ENCODE measurements at regions not wholly inside any gene's neighbourhood (a gene's known extent, or its start where the extent isn't known, plus 50 kb on each side); places are given as distances from the start of the nearest gene placed in this dataset.

DNA sequence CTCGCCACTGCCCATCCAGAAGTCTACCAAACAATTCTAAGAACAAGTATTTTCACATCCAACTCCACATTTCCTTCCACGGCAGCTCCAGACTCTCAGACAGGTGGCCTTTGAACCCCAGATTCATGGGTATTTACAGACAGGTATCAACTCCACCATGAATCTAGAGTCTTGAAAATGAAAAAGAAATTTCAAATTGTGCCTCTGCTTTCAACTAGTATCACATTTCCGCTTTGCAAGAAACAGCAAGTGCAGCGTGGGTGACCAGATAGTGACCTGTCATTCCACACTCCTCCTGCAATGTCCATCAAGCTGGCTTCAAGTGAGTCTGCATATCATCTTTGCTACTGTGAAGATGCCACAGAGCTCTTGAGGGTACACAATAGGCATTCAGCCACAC lies 232.4 kb upstream of the RPL38 start:
- no peak overlapping the region for H3K27ac Mint-ChIP-seq
- no peaks in the 10 kb centered on the region for H3K4me1 Mint-ChIP-seq
- no peak overlapping the region for H3K4me3 Mint-ChIP-seq
- intact Hi-C loops (cut with micrococcal nuclease) = no loop called here
- H3K27me3 Mint-ChIP-seq = peaks cover 13% of the 10 kb centered on the region
- no peak for DNase-seq
- no peaks in the 10 kb centered on the region for H3K9me3 Mint-ChIP-seq
- no peaks in the 10 kb centered on the region for H3K36me3 Mint-ChIP-seq (ENCODE audit: low read depth)

- H3K27me3 Mint-ChIP-seq = peaks cover 12% of the 10 kb centered on the region
- no peaks in the 10 kb centered on the region for H3K9me3 Mint-ChIP-seq
- H3K4me3 Mint-ChIP-seq = no peak overlapping the region
- no peak overlapping the region for H3K27ac Mint-ChIP-seq
- DNase-seq = no peak
- H3K4me1 Mint-ChIP-seq = no peaks in the 10 kb centered on the region
- no peaks in the 10 kb centered on the region for H3K36me3 Mint-ChIP-seq (ENCODE audit: low read depth)
- intact Hi-C loops (cut with micrococcal nuclease) = no loop called here
These were observed 231.4 kb upstream of the RPL38 start for GRCh38 chr17:73972056-73972455.

GRCh38 chr17:73972901-73973300 lies 230.6 kb upstream of the RPL38 start:
- no peak for DNase-seq
- intact Hi-C loops (cut with micrococcal nuclease) = no loop called here
- H3K4me1 Mint-ChIP-seq = no peaks in the 10 kb centered on the region
- no peaks in the 10 kb centered on the region for H3K9me3 Mint-ChIP-seq
- H3K27me3 Mint-ChIP-seq = peaks cover 12% of the 10 kb centered on the region
- H3K36me3 Mint-ChIP-seq (ENCODE audit: low read depth) = no peaks in the 10 kb centered on the region
- H3K4me3 Mint-ChIP-seq = no peak overlapping the region
- H3K27ac Mint-ChIP-seq = no peak overlapping the region

DNA sequence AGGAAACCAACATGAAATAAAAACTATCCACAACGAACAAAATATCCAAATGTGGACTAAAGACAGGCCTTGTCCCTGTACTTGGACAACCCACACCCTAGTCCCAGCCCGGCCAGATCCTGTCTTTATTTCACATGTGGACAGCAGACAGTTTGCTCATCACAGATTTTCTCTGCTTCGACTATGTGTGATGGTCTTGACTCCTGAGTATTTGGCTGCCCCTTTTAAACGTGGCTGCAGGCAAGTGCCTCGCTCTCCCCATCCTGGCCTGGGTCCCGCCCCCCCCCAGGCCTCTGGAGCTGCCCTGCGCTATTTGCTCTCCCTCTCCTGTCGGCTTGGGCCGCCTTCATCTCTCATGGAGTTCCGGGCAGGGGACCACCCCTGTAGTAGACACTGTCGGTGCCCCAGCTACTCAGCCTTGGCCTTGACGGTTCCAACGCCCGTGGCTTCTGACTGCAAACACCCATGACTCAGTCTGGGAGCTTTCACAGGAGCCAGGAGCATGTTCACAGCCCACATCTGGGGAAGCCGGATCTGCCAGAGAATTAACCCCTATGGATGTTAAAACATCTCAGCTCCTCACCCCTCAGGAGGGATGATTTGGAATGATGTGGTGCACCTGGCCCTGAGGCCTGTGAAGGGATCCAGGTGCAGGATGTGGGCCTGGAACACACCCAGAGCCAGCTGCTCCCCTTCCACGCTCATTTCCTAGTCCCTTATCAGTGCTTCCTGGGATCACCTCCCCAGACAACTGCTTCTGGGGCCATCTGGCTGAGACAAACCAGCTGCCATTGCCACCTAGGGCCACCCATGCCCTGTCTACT lies 229.7 kb upstream of the RPL38 start:
- intact Hi-C loops (cut with micrococcal nuclease) = no loop called here
- H3K27me3 Mint-ChIP-seq = peaks cover 11% of the 10 kb centered on the region
- no peak overlapping the region for H3K27ac Mint-ChIP-seq
- no peak overlapping the region for H3K4me3 Mint-ChIP-seq
- no peak for DNase-seq
- H3K9me3 Mint-ChIP-seq = no peaks in the 10 kb centered on the region
- no peaks in the 10 kb centered on the region for H3K36me3 Mint-ChIP-seq (ENCODE audit: low read depth)
- no peaks in the 10 kb centered on the region for H3K4me1 Mint-ChIP-seq

- DNase-seq = no peak
- Mint-ChIP-seq H3K4me1 (no peaks in the 10 kb centered on the region), H3K36me3 (ENCODE audit: low read depth) (no peaks in the 10 kb centered on the region), H3K27me3 (peaks cover 10% of the 10 kb centered on the region), H3K9me3 (no peaks in the 10 kb centered on the region), H3K27ac (no peak overlapping the region), H3K4me3 (no peak overlapping the region)
- intact Hi-C loops (cut with micrococcal nuclease) = no loop called here
These were observed 228.9 kb upstream of the RPL38 start for GRCh38 chr17:73974536-73974935.

GRCh38 chr17:73976147-73976546 lies 227.3 kb upstream of the RPL38 start:
- Mint-ChIP-seq H3K27me3 (peaks cover 4% of the 10 kb centered on the region), H3K27ac (no peak overlapping the region), H3K4me3 (no peak overlapping the region), H3K9me3 (no peaks in the 10 kb centered on the region), H3K36me3 (ENCODE audit: low read depth) (no peaks in the 10 kb centered on the region), H3K4me1 (no peaks in the 10 kb centered on the region)
- intact Hi-C loops (cut with micrococcal nuclease) = no loop called here
- no peak for DNase-seq

DNA sequence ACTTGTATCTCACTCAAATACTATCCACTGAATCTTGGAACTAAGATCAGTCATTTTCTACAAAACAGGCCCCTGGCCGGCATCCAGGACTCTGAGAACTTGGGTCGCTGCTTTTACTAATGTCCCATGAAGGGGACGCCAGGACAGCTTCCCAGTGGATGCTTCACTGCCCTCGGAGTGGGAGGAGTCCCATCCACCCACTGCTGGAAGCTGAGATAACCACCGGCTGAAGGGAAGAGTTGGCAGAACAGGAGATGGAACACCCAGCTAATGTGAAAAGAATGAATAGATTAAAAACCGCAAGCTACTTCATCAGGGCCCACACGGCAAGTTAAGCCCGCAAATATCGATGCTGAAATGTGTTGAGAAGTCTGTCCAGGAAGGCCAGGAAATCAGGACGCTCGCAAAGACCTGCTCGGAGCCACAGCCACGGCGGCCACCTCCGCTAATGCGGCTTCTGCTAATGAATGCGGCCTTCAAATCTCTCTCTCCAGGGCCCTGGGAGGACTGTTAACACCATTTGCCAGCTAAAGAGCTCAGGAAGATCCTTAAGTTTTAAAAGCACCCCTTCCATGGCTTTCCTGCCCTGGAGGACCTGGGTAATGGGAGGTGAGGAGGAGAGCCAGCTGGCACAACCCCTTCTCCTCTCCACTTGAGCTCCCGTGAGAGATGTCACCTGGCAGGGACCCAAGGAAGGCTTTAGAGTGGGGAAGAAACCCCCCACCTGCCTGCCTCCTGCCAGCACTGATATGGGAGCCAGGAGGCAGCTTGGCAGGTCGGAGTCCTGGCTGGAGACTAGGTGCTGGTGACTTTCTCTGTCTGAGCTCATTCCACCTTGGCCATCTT lies 226.6 kb upstream of the RPL38 start:
- no peaks in the 10 kb centered on the region for H3K36me3 Mint-ChIP-seq (ENCODE audit: low read depth)
- H3K9me3 Mint-ChIP-seq = no peaks in the 10 kb centered on the region
- H3K27me3 Mint-ChIP-seq = peaks cover 4% of the 10 kb centered on the region
- no peak overlapping the region for H3K4me3 Mint-ChIP-seq
- H3K27ac Mint-ChIP-seq = no peak overlapping the region
- no peak for DNase-seq
- H3K4me1 Mint-ChIP-seq = no peaks in the 10 kb centered on the region
- intact Hi-C loops (cut with micrococcal nuclease) = no loop called here

DNA sequence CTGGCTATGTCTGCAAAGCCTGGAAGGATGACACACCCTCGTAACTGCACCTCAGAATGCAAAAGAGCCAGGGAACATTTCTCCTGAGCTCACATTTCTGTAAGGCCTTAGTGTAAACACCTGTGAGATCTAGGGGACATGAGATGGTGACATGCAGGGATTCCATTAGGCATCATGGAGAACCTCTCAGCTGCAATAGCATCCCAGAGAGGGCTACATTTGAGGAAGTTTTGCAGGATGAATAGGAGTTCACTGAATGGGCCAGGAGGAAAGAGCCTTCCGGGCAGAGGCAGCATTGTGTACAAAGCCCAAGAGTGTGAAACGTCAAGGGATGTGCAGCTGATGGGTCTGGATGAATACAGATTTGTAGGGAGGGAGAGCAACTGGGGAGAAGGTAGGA lies 223.0 kb upstream of the RPL38 start:
- Mint-ChIP-seq H3K9me3 (no peaks in the 10 kb centered on the region), H3K4me1 (peaks cover 4% of the 10 kb centered on the region), H3K36me3 (ENCODE audit: low read depth) (no peaks in the 10 kb centered on the region), H3K27me3 (peaks cover 6% of the 10 kb centered on the region), H3K27ac (no peak overlapping the region), H3K4me3 (no peak overlapping the region)
- no peak for DNase-seq
- intact Hi-C loops (cut with micrococcal nuclease) = no loop called here

DNA sequence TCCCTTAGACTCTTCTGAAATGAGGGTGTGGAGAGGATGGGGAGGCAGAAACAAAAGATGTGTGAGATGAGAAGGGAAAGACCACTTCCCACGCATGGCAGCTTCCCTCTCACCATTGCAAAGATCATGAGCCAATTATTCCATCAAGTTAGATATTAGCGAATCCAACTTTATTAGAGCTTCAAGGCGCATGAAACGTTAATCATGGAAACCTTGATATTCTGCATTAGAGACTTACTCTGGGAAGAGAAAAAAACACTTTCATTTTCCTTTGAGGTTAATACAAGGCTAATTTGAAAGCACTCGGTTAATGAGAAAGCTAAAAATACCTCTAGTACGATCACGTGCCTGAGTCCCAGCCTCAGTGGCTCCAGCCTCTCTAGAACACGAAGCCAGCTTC lies 220.6 kb upstream of the RPL38 start:
- H3K27me3 Mint-ChIP-seq = peaks cover 6% of the 10 kb centered on the region
- DNase-seq = no peak
- H3K27ac Mint-ChIP-seq = no peak overlapping the region
- H3K4me1 Mint-ChIP-seq = peaks cover 4% of the 10 kb centered on the region
- no peaks in the 10 kb centered on the region for H3K9me3 Mint-ChIP-seq
- H3K36me3 Mint-ChIP-seq (ENCODE audit: low read depth) = no peaks in the 10 kb centered on the region
- no peak overlapping the region for H3K4me3 Mint-ChIP-seq
- intact Hi-C loops (cut with micrococcal nuclease) = no loop called here

GRCh38 chr17:73983621-73984400 lies 219.7 kb upstream of the RPL38 start:
- H3K27me3 Mint-ChIP-seq = peaks cover 6% of the 10 kb centered on the region
- H3K36me3 Mint-ChIP-seq (ENCODE audit: low read depth) = no peaks in the 10 kb centered on the region
- no peaks in the 10 kb centered on the region for H3K9me3 Mint-ChIP-seq
- peaks cover 4% of the 10 kb centered on the region for H3K4me1 Mint-ChIP-seq
- no peak overlapping the region for H3K27ac Mint-ChIP-seq
- no peak for DNase-seq
- H3K4me3 Mint-ChIP-seq = no peak overlapping the region
- intact Hi-C loops (cut with micrococcal nuclease) = no loop called here

DNA sequence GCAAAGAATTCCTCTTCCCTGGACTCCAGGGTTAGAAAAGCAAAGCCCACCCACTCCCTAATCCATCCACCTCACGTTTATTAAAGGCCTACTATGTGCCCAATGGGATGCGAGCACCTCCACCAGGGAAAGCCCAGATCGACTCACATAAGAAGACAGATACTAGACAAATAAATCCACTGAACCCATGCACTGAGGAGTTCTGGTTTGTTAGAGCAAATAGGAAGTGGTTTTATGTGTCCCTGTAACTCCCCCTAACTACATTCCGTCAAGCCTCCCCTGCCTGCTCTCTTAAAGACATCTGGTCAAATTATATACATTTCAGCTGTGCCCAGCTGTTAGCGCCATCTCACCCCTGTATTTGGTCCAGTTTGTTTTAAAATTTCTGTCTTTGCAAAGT lies 218.5 kb upstream of the RPL38 start:
- DNase-seq = no peak
- intact Hi-C loops (cut with micrococcal nuclease) = no loop called here
- peaks cover 3% of the 10 kb centered on the region for H3K27me3 Mint-ChIP-seq
- no peaks in the 10 kb centered on the region for H3K36me3 Mint-ChIP-seq (ENCODE audit: low read depth)
- no peaks in the 10 kb centered on the region for H3K9me3 Mint-ChIP-seq
- H3K4me1 Mint-ChIP-seq = peaks cover 4% of the 10 kb centered on the region
- H3K4me3 Mint-ChIP-seq = no peak overlapping the region
- no peak overlapping the region for H3K27ac Mint-ChIP-seq

- Mint-ChIP-seq H3K4me3 (no peak overlapping the region), H3K27ac (no peak overlapping the region), H3K9me3 (no peaks in the 10 kb centered on the region), H3K36me3 (ENCODE audit: low read depth) (no peaks in the 10 kb centered on the region), H3K27me3 (peaks cover 2% of the 10 kb centered on the region), H3K4me1 (peaks cover 4% of the 10 kb centered on the region)
- no peak for DNase-seq
- intact Hi-C loops (cut with micrococcal nuclease) = no loop called here
These were observed 217.9 kb upstream of the RPL38 start for GRCh38 chr17:73985466-73986015.

DNA sequence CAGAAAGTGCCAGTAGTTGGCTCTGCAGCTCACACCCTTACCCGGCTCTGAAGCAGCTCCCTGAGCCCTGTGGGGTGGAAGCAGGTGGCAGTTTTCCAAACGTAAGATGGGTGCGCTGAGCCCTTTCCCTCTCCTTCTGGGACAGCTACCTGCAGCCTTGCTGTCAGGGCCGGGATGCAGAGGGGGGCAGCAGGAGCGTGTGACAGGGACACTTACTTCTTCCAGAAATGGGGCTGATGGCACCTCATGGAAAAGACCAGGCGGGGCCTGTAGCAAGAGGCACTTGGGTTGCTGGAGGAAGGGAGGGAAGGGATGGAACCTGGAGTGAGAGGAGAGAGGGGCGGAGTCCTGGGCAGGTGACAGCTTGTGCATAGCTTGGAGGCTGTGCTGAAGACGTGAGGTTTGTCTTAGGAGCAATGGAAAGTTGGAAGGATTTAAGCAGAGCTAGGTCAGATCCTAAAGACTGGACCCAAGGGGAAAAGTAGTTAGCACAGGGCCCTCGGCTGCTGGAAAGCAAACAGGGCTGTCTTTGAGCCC lies 216.8 kb upstream of the RPL38 start:
- Mint-ChIP-seq H3K36me3 (ENCODE audit: low read depth) (no peaks in the 10 kb centered on the region), H3K9me3 (no peaks in the 10 kb centered on the region), H3K27me3 (peaks cover 2% of the 10 kb centered on the region), H3K4me3 (no peak overlapping the region), H3K27ac (no peak overlapping the region), H3K4me1 (peaks cover 4% of the 10 kb centered on the region)
- no peak for DNase-seq
- intact Hi-C loops (cut with micrococcal nuclease) = no loop called here

Measured in activated CD4-positive, alpha-beta T cell treated with anti-CD3 and anti-CD28 coated beads, Interleukin-2, amount 10 ng/mL, durations not matched to agents 24 days and 14 days (primary cell).